ENCODE measurements at regions not wholly inside any gene's neighbourhood (a gene's known extent, or its start where the extent isn't known, plus 50 kb on each side); places are given as distances from the start of the nearest gene placed in this dataset.
"Not testable (repeated sequence)": the region's sequence is repeated elsewhere in the genome, so short reads cannot be mapped to it uniquely, and the experiment has no call there.

- Mint-ChIP-seq H3K4me3 (no peak overlapping the region), H3K36me3 (ENCODE audit: low read depth) (no peaks in the 10 kb centered on the region), H3K27ac (no peak overlapping the region), H3K27me3 (no peaks in the 10 kb centered on the region), H3K9me3 (no peaks in the 10 kb centered on the region), H3K4me1 (ENCODE audit: low read depth) (peaks cover 6% of the 10 kb centered on the region)
- no peaks in the 10 kb centered on the region for H3K36me3 ChIP-seq (ENCODE audit: insufficient read depth, low read length)
- CTCF ChIA-PET: no interaction called here
- intact Hi-C loops (cut with DNase I, micrococcal nuclease): no loop called here
- no peak overlapping the region for H3K4me3 ChIP-seq (ENCODE audit: low read length)
- no peak for TF ChIP-seq CTCF (IDR thresholded peaks at IDR 0.05)
- no peak overlapping the region for H3K27ac ChIP-seq (ENCODE audit: low read depth in 1 of 2, low read length in 2 of 2)
- no peak for ATAC-seq (ENCODE audit: poor library complexity)
- no peaks in the 10 kb centered on the region for H3K4me1 ChIP-seq (ENCODE audit: insufficient read depth, low read length)
- POLR2A ChIA-PET: no interaction called here
- no peak for DNase-seq
- H3K27me3 ChIP-seq (ENCODE audit: control insufficient read depth in 1 of 2, insufficient read depth in 2 of 2, low read length in 2 of 2): no peaks in the 10 kb centered on the region
- peaks cover 4 to 6% of the 10 kb centered on the region in 2 experiments for H3K9me3 ChIP-seq (ENCODE audit: control insufficient read depth in 1 of 2, insufficient read depth in 1 of 2, low read length in 2 of 2)
Observed at GRCh38 chr10:22780474-22780885, 66.1 kb upstream of the PIP4K2A start.

- Mint-ChIP-seq H3K9me3 (no peaks in the 10 kb centered on the region), H3K4me3 (no peak overlapping the region), H3K36me3 (ENCODE audit: low read depth) (no peaks in the 10 kb centered on the region), H3K4me1 (ENCODE audit: low read depth) (peaks cover 6% of the 10 kb centered on the region), H3K27ac (no peak overlapping the region), H3K27me3 (no peaks in the 10 kb centered on the region)
- CTCF ChIA-PET: no interaction called here
- Histone ChIP-seq H3K4me3 (ENCODE audit: low read length) (no peak overlapping the region), H3K27ac (ENCODE audit: low read depth in 1 of 2, low read length in 2 of 2) (no peak overlapping the region), H3K27me3 (ENCODE audit: control insufficient read depth in 1 of 2, insufficient read depth in 2 of 2, low read length in 2 of 2) (no peaks in the 10 kb centered on the region), H3K36me3 (ENCODE audit: insufficient read depth, low read length) (no peaks in the 10 kb centered on the region), H3K4me1 (ENCODE audit: insufficient read depth, low read length) (no peaks in the 10 kb centered on the region), H3K9me3 (ENCODE audit: control insufficient read depth in 1 of 2, insufficient read depth in 1 of 2, low read length in 2 of 2) (peaks cover 4 to 6% of the 10 kb centered on the region in 2 experiments)
- DNase-seq (no peak), ATAC-seq (ENCODE audit: poor library complexity) (no peak)
- POLR2A ChIA-PET: no interaction called here
- no peak for TF ChIP-seq CTCF (IDR thresholded peaks at IDR 0.05)
- intact Hi-C loops (cut with DNase I, micrococcal nuclease): no loop called here
Observed at GRCh38 chr10:22779331-22780019, 65.1 kb upstream of the PIP4K2A start.

- DNase-seq (no peak), ATAC-seq (ENCODE audit: poor library complexity) (no peak)
- ChIA-PET CTCF (interaction anchor here (0.6 to 1.1 kb wide), 2 partner anchors 11 to 396 kb away, joined by 3 to 4 read pairs; no protein-coding TSS in a partner anchor), POLR2A (no interaction called here)
- no peaks in the 10 kb centered on the region for H3K9me3 Mint-ChIP-seq
- TF ChIP-seq CTCF (IDR thresholded peaks at IDR 0.05): no peak
- no peaks in the 10 kb centered on the region for H3K36me3 ChIP-seq (ENCODE audit: insufficient read depth, low read length)
- intact Hi-C loops (cut with DNase I, micrococcal nuclease): no loop called here
- no peaks in the 10 kb centered on the region for H3K27me3 Mint-ChIP-seq
- H3K27ac Mint-ChIP-seq: no peak overlapping the region
- no peak overlapping the region for H3K27ac ChIP-seq (ENCODE audit: low read depth in 1 of 2, low read length in 2 of 2)
- no peaks in the 10 kb centered on the region for H3K36me3 Mint-ChIP-seq (ENCODE audit: low read depth)
- H3K27me3 ChIP-seq (ENCODE audit: control insufficient read depth in 1 of 2, insufficient read depth in 2 of 2, low read length in 2 of 2): no peaks in the 10 kb centered on the region
- no peak overlapping the region for H3K4me3 Mint-ChIP-seq
- no peaks in the 10 kb centered on the region for H3K4me1 ChIP-seq (ENCODE audit: insufficient read depth, low read length)
- H3K4me1 Mint-ChIP-seq (ENCODE audit: low read depth): peaks cover 6% of the 10 kb centered on the region
- peaks cover 4 to 6% of the 10 kb centered on the region in 2 experiments for H3K9me3 ChIP-seq (ENCODE audit: control insufficient read depth in 1 of 2, insufficient read depth in 1 of 2, low read length in 2 of 2)
- H3K4me3 ChIP-seq (ENCODE audit: low read length): no peak overlapping the region
Observed at GRCh38 chr10:22774102-22774501, 59.7 kb upstream of the PIP4K2A start.

- H3K4me1 Mint-ChIP-seq (ENCODE audit: low read depth); H3K27ac Mint-ChIP-seq; H3K4me3 Mint-ChIP-seq; H3K9me3 ChIP-seq (ENCODE audit: control insufficient read depth in 1 of 2, insufficient read depth in 1 of 2, low read length in 2 of 2); H3K36me3 ChIP-seq (ENCODE audit: insufficient read depth, low read length); H3K27me3 Mint-ChIP-seq; H3K9me3 Mint-ChIP-seq; ATAC-seq (ENCODE audit: poor library complexity); H3K4me3 ChIP-seq (ENCODE audit: low read length); H3K4me1 ChIP-seq (ENCODE audit: insufficient read depth, low read length); DNase-seq; intact Hi-C loops (cut with DNase I, micrococcal nuclease); H3K36me3 Mint-ChIP-seq (ENCODE audit: low read depth); H3K27me3 ChIP-seq (ENCODE audit: control insufficient read depth in 1 of 2, insufficient read depth in 2 of 2, low read length in 2 of 2); H3K27ac ChIP-seq (ENCODE audit: low read depth in 1 of 2, low read length in 2 of 2): not testable (repeated sequence)
- POLR2A ChIA-PET: interaction anchor here (0.7 kb wide), 1 partner anchor 9 kb away, joined by 3 read pairs; no protein-coding TSS in a partner anchor
- CTCF ChIA-PET: interaction anchor here (0.9 kb wide), 1 partner anchor 10 kb away, joined by 3 read pairs; no protein-coding TSS in a partner anchor
Observed at GRCh38 chr10:22771631-22772030, 57.3 kb upstream of the PIP4K2A start.
